ENCODE measurements at regions not wholly inside any gene's neighbourhood (a gene's known extent, or its start where the extent isn't known, plus 50 kb on each side); places are given as distances from the start of the nearest gene placed in this dataset.

- H3K4me3 Mint-ChIP-seq, result no peak overlapping the region
Measured at GRCh38 chr17:27990979-27991378, 51.5 kb upstream of the NLK start.

GRCh38 chr17:27991462-27991993, 50.9 kb upstream of the NLK start:
- peaks cover 26 to 30% of the 10 kb centered on the region in 2 donors for H3K27me3 Mint-ChIP-seq
- H3K9me3 Mint-ChIP-seq, result no peaks in the 10 kb centered on the region
- H3K36me3 Mint-ChIP-seq (ENCODE audit: insufficient read depth), result no peaks in the 10 kb centered on the region
- H3K4me1 Mint-ChIP-seq (ENCODE audit: low read depth in 2 of 2), result no peaks in the 10 kb centered on the region
- H3K27ac Mint-ChIP-seq, result no peak overlapping the region
- DNase-seq, result no peak
- H3K4me3 Mint-ChIP-seq, result no peak overlapping the region
- ATAC-seq (replicated peaks), result no peak

More at GRCh38 chr17:27990979-27991378, 51.5 kb upstream of the NLK start:
- Mint-ChIP-seq H3K27ac (no peak overlapping the region), H3K27me3 (peaks cover 23 to 28% of the 10 kb centered on the region in 2 donors), H3K4me1 (ENCODE audit: low read depth in 2 of 2) (no peaks in the 10 kb centered on the region), H3K9me3 (no peaks in the 10 kb centered on the region), H3K36me3 (ENCODE audit: insufficient read depth) (no peaks in the 10 kb centered on the region)
- DNase-seq, result no peak
- ATAC-seq (replicated peaks), result no peak
